ENCODE measurements at regions not wholly inside any gene's neighbourhood (a gene's known extent, or its start where the extent isn't known, plus 50 kb on each side); places are given as distances from the start of the nearest gene placed in this dataset.

GRCh38 chr4:11342401-11342800, 86.3 kb downstream of the HS3ST1 start:
- CTCF ChIA-PET: no interaction called here

GRCh38 chr4:11341337-11342043, 87.2 kb downstream of the HS3ST1 start:
- CTCF ChIA-PET: interaction anchor here (0.7 kb wide), 1 partner anchor 386 kb away, joined by 3 read pairs; no protein-coding TSS in a partner anchor
- POLR2A ChIA-PET: no interaction called here
- TF ChIP-seq CTCF (IDR thresholded peaks at IDR 0.05; ENCODE audit: insufficient read depth, low read length, missing control alignments): no peak
- H3K4me3 ChIP-seq (ENCODE audit: low read depth, low read length): no peak overlapping the region
- no peak for DNase-seq (ENCODE audit: low read depth, low spot score)

More at GRCh38 chr4:11342401-11342800, 86.3 kb downstream of the HS3ST1 start:
- H3K4me3 ChIP-seq (ENCODE audit: low read depth, low read length): no peak overlapping the region
- POLR2A ChIA-PET: no interaction called here
- DNase-seq (ENCODE audit: low read depth, low spot score): no peak
- TF ChIP-seq CTCF (IDR thresholded peaks at IDR 0.05; ENCODE audit: insufficient read depth, low read length, missing control alignments): no peak

- no peak for TF ChIP-seq CTCF (IDR thresholded peaks at IDR 0.05; ENCODE audit: insufficient read depth, low read length, missing control alignments)
- no peak for DNase-seq (ENCODE audit: low read depth, low spot score)
- ChIA-PET CTCF (no interaction called here), POLR2A (no interaction called here)
- H3K4me3 ChIP-seq (ENCODE audit: low read depth, low read length): no peak overlapping the region
Observed at GRCh38 chr4:11338956-11339782, 89.5 kb downstream of the HS3ST1 start.

- TF ChIP-seq CTCF (IDR thresholded peaks at IDR 0.05; ENCODE audit: insufficient read depth, low read length, missing control alignments): no peak
Observed at GRCh38 chr4:11337287-11337686, 91.4 kb downstream of the HS3ST1 start.

GRCh38 chr4:11336435-11336834, 92.3 kb downstream of the HS3ST1 start:
- ChIA-PET CTCF (no interaction called here), POLR2A (no interaction called here)
- H3K4me3 ChIP-seq (ENCODE audit: low read depth, low read length): no peak overlapping the region
- no peak for TF ChIP-seq CTCF (IDR thresholded peaks at IDR 0.05; ENCODE audit: insufficient read depth, low read length, missing control alignments)
- no peak for DNase-seq (ENCODE audit: low read depth, low spot score)

More at GRCh38 chr4:11337287-11337686, 91.4 kb downstream of the HS3ST1 start:
- ChIA-PET POLR2A (no interaction called here), CTCF (no interaction called here)
- DNase-seq (ENCODE audit: low read depth, low spot score): no peak
- no peak overlapping the region for H3K4me3 ChIP-seq (ENCODE audit: low read depth, low read length)

DNA sequence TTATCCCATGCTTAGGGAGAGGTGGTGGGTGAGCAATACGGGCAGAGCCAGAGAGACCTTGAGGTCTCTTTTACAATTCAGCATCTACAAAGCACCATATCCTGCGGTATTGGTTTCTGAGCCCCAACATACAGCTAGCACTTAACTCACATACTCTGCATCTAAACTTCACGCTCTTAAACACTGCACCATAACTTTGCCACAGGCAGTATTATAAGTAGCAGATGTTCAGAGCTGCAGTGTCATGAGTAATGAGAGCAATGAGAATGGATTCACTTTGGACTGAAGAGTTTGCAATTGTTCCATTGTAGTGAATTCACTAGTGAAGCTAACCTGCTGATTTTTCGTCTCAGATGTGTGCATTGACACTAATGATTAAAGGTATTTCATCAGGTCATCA, 93.8 kb downstream of the HS3ST1 start:
- no peak for DNase-seq (ENCODE audit: low read depth, low spot score)
- ChIA-PET CTCF (no interaction called here), POLR2A (no interaction called here)
- H3K4me3 ChIP-seq (ENCODE audit: low read depth, low read length): no peak overlapping the region
- no peak for TF ChIP-seq CTCF (IDR thresholded peaks at IDR 0.05; ENCODE audit: insufficient read depth, low read length, missing control alignments)

All from AG04449 (cell line).